Mesothelial cell of epicardium (in vitro differentiated cells): ENCODE measurements at regions not wholly inside any gene's neighbourhood (a gene's known extent, or its start where the extent isn't known, plus 50 kb on each side); places are given as distances from the start of the nearest gene placed in this dataset.
A peak's percentile ranks its signal among the peaks of the same experiment; 100 is the strongest.

Source experiments
- DNase-seq, 2 experiments: peaks; one replicate each; pipeline ENCODE4 v3.0.0; 2021; ENCODE audit warnings: low spot score in 2 of 2; ENCODE audit not compliant: unreplicated experiment in 2 of 2
- H3K27ac Mint-ChIP-seq: 2 replicates; pipeline ENCODE4 v1.8.0; 2021; ENCODE audit warnings: mixed read lengths
- H3K27me3 Mint-ChIP-seq: 2 replicates; pipeline ENCODE4 v1.8.0; 2021; ENCODE audit warnings: low read depth, mixed read lengths
- H3K36me3 Mint-ChIP-seq: 2 replicates; pipeline ENCODE4 v1.8.0; 2021; ENCODE audit warnings: mixed read lengths
- H3K4me1 Mint-ChIP-seq: 2 replicates; pipeline ENCODE4 v1.8.0; 2021; ENCODE audit warnings: mixed read lengths
- H3K4me3 Mint-ChIP-seq: 2 replicates; pipeline ENCODE4 v1.8.0; 2021; ENCODE audit warnings: mild to moderate bottlenecking, moderate library complexity, mixed read lengths
- H3K9me3 Mint-ChIP-seq: 2 replicates; pipeline ENCODE4 v1.8.0; 2021; ENCODE audit warnings: mixed read lengths
- TF ChIP-seq, protein P1 (sequence below): fragments of 200-600 bp; sonication (generic); IDR thresholded peaks from one replicate; pipeline ENCODE4 v1.5.0; 2021; ENCODE audit warnings: antibody characterized with exemption; ENCODE audit not compliant: unreplicated experiment

DNA sequence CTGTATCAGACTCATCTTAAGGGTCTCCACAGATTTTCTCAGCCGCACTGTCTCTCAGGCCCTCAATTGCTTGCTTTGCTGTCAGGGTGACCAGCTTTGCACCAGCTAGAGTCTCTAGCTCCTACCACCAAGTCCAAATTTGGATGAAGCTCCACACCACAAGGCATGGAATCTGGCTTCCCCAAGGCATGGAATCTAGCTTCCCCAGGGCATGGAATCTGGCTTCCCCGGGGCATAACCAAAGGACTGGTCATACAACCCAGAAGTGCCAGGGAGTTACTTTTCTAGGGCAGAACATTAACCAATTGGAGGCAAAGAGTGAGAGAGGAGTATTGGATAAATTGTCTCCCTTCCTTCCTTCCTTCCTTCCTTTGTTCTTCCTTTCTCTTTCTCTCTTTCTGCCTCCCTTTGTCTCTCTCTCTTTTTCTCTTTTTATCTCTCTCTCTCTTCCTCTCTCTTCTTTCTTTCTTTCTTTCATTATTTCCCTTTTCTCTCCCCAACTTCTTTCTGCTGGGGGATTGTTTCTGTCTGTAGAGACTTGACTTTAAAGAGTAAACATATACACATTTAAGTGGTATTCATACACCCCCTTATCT, 76.9 kb upstream of the HAO2 start:
- Mint-ChIP-seq H3K4me3 (no peak overlapping the region), H3K36me3 (no peaks in the 10 kb centered on the region)

DNA sequence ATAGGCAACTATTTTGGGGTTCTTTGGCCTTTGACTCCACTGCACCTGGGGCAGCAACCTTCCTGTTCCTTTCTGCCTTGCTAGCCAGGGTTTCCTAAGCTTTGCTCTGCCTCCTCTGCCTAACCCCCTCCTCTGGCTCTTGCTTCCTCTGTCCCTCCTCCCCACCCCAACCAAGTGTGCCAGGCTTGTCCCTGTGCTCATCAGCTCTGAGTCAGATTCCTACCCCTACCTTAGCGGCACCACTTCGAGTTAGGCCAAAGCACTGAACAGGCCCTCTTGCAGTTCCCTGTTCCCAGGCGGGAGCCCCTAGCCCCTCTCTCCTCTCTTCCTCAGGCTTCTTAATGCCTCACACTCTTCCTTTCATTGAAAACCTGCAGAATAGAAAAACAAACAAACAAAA, 74.8 kb upstream of the HAO2 start:
- H3K27me3 Mint-ChIP-seq: no peaks in the 10 kb centered on the region
- no peak for DNase-seq
- TF ChIP-seq, protein P1, sequence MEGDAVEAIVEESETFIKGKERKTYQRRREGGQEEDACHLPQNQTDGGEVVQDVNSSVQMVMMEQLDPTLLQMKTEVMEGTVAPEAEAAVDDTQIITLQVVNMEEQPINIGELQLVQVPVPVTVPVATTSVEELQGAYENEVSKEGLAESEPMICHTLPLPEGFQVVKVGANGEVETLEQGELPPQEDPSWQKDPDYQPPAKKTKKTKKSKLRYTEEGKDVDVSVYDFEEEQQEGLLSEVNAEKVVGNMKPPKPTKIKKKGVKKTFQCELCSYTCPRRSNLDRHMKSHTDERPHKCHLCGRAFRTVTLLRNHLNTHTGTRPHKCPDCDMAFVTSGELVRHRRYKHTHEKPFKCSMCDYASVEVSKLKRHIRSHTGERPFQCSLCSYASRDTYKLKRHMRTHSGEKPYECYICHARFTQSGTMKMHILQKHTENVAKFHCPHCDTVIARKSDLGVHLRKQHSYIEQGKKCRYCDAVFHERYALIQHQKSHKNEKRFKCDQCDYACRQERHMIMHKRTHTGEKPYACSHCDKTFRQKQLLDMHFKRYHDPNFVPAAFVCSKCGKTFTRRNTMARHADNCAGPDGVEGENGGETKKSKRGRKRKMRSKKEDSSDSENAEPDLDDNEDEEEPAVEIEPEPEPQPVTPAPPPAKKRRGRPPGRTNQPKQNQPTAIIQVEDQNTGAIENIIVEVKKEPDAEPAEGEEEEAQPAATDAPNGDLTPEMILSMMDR: no peak
- no peaks in the 10 kb centered on the region for H3K9me3 Mint-ChIP-seq
- H3K27ac Mint-ChIP-seq: peak overlapping the region; percentile 43
- no peak overlapping the region for H3K4me3 Mint-ChIP-seq
- H3K36me3 Mint-ChIP-seq: no peaks in the 10 kb centered on the region
- peaks cover 24% of the 10 kb centered on the region for H3K4me1 Mint-ChIP-seq

More for the DNA sequence above, 76.9 kb upstream of the HAO2 start:
- Mint-ChIP-seq H3K4me1 (peaks cover 22% of the 10 kb centered on the region), H3K27ac (no peak overlapping the region), H3K9me3 (no peaks in the 10 kb centered on the region), H3K27me3 (no peaks in the 10 kb centered on the region)
- TF ChIP-seq, protein P1: no peak
- no peak for DNase-seq

DNA sequence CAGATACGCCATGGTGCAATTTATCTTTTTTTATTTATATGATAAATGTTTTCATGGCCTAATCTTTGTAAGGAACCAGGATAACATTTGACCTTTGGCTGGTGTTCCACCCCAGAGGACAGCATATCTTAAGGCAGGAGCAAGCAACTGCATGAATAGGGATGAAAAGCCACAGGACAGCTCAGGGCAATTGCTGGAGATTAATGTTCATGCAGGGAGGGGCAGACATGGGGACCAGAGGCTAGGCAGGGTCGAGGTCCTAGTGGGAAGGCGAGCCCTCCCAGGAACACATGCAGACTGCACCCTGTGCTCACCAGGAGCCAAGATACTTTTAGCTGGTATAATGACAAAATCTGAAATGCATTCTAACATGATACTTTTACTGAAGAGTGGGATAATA, 74.4 kb upstream of the HAO2 start:
- Mint-ChIP-seq H3K27me3 (no peaks in the 10 kb centered on the region), H3K4me1 (peaks cover 24% of the 10 kb centered on the region), H3K4me3 (no peak overlapping the region), H3K36me3 (no peaks in the 10 kb centered on the region), H3K9me3 (no peaks in the 10 kb centered on the region), H3K27ac (peak overlapping the region; percentile 8)
- TF ChIP-seq, protein P1: no peak
- no peak for DNase-seq

DNA sequence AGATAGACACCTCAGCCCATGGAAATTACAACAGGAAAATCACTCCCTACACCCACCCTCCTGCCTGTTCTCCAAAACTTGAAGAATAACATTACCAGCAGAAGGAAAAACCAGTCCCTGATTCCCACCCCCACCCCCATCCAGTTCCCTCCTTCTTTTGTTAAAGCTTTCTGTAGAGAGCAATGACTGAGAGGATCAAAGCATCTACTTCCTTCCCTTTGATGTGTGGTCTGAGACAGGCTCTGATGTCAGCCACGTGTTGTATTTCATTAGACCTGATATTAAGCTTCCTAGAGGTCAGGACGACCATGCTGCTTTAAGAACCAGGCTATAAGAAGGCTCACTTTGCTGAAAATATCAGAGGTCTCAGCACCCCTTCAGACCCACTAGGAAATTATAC, 73.9 kb upstream of the HAO2 start:
- no peak overlapping the region for H3K4me3 Mint-ChIP-seq
- peak overlapping the region; percentile 79 for H3K27ac Mint-ChIP-seq
- no peak for DNase-seq

DNA sequence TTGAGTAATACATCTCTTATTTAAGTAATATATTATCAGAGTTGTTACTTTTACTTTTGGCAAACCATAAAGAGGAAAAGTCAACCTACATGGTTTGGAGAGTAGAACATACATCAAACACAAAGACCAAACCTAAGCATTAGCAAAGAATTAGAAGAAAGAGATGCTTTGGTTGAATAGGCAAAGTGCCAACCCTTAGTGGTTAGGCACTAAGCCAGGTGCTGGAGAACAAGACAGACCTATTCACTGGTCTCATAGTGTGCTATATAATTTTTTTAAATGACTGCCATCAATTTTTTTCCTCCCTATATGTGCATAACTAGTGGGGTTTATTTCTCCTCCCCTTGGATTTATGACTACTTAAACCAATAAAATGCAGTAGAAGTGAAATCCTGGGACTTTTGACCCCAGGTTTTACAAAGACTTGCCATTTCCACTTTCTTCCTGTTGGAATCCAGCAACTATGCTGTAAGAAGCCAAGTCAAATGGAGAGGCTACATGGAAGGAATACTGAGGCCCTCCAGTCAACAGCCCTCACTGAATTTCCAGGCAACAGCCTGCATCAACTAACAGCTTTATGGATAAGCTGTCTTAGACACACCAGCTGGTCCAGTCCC, 69.8 kb upstream of the HAO2 start:
- H3K27me3 Mint-ChIP-seq: peaks cover 15% of the 10 kb centered on the region
- H3K4me3 Mint-ChIP-seq: no peak overlapping the region
- H3K36me3 Mint-ChIP-seq: no peaks in the 10 kb centered on the region
- TF ChIP-seq, protein P1: no peak
- H3K27ac Mint-ChIP-seq: no peak overlapping the region
- DNase-seq: no peak
- H3K4me1 Mint-ChIP-seq: peaks cover 20% of the 10 kb centered on the region
- no peaks in the 10 kb centered on the region for H3K9me3 Mint-ChIP-seq

More for the DNA sequence above, 73.9 kb upstream of the HAO2 start:
- Mint-ChIP-seq H3K9me3 (no peaks in the 10 kb centered on the region), H3K36me3 (no peaks in the 10 kb centered on the region), H3K4me1 (peaks cover 24% of the 10 kb centered on the region), H3K27me3 (no peaks in the 10 kb centered on the region)
- TF ChIP-seq, protein P1: no peak
